ENCODE measurements at regions not wholly inside any gene's neighbourhood (a gene's known extent, or its start where the extent isn't known, plus 50 kb on each side); places are given as distances from the start of the nearest gene placed in this dataset.

DNA sequence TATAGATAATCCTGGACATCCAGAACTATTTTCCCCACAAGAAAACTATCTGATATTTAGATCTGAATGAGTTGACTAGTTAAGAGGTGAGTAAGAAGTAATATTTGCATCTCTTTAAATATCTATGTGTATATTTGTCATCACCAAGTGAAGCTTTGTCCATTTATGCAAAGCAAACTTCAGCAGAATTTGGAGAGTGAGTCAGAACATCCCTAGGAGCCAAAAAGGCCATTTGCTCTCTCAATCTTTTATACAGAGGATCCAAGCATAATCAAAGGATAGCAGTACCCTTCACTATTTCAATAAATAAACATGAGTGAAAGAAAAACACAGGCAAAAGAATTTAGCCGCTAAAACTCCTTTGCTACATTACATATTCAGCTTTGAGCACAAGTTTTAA, 454.4 kb downstream of the NR2F1-AS1 start:
- no peak for TF ChIP-seq POLR2AphosphoS5 (IDR thresholded peaks at IDR 0.05; ENCODE audit: insufficient read depth, low read depth, low read length)
- no peak for TF ChIP-seq JUN (IDR thresholded peaks at IDR 0.05; ENCODE audit: borderline replicate concordance, insufficient read depth, insufficient read length, low read depth)
- no peak for TF ChIP-seq GATA2 (IDR thresholded peaks at IDR 0.05; ENCODE audit: insufficient read depth, insufficient read length, low read depth, low read length)
- TF ChIP-seq CTCF (IDR thresholded peaks at IDR 0.05; ENCODE audit: extremely low read depth in 1 of 2, insufficient read depth in 1 of 2, low read depth in 1 of 2, low read length in 2 of 2) = no peak
- Histone ChIP-seq H4K20me1 (replicated peaks; ENCODE audit: control insufficient read depth, extremely low read depth, insufficient read depth, low read length) (no peaks in the 10 kb centered on the region), H3K9me3 (replicated peaks; ENCODE audit: control insufficient read depth, insufficient read depth, low read length) (no peaks in the 10 kb centered on the region), H3K4me3 (replicated peaks in 1 of 3; ENCODE audit: insufficient read depth in 1 of 3, low read depth in 1 of 3, low read length in 3 of 3) (no peak overlapping the region), H3K9ac (replicated peaks; ENCODE audit: extremely low read depth, insufficient read depth, low read length) (no peak overlapping the region), H3K79me2 (ENCODE audit: control insufficient read depth, insufficient read depth, low read length) (no peaks in the 10 kb centered on the region), H2AFZ (ENCODE audit: low read depth, low read length) (no peak overlapping the region), H3K27me3 (ENCODE audit: control insufficient read depth in 2 of 2, insufficient read depth in 2 of 2, low read length in 2 of 2) (no peaks in the 10 kb centered on the region), H3K36me3 (ENCODE audit: control insufficient read depth in 2 of 2, extremely low read depth in 1 of 2, insufficient read depth in 2 of 2, low read length in 2 of 2) (no peaks in the 10 kb centered on the region), H3K4me2 (ENCODE audit: insufficient read depth, low read length) (no peak overlapping the region), H3K4me1 (ENCODE audit: control insufficient read depth, extremely low read depth, insufficient read depth, low read length) (no peaks in the 10 kb centered on the region), H3K27ac (ENCODE audit: insufficient read depth, low read depth, low read length) (no peak overlapping the region), H3K9me1 (replicated peaks; ENCODE audit: control insufficient read depth, extremely low read depth, insufficient read depth, low read length) (no peaks in the 10 kb centered on the region)
- CTCF ChIA-PET = interaction anchor here (0.7 to 1.1 kb wide), 4 partner anchors 12 to 325 kb away, joined by 3 read pairs; no protein-coding TSS in a partner anchor
- POLR2A ChIA-PET = interaction anchor here (1.0 kb wide), 1 partner anchor 28 kb away, joined by 3 read pairs; no protein-coding TSS in a partner anchor
- dilution Hi-C loops (cut with MboI; ENCODE audit: extremely low pct_ligation_motif_present, low sequenced_read_pairs) = no loop called here
- FAIRE-seq = peak; percentile 63
- DNase-seq (ENCODE audit: low read depth, low spot score) = no peak
- intact Hi-C loops (cut with micrococcal nuclease) = no loop called here
- BruUV-seq (replicated peaks) = no TSS peak

GRCh38 chr5:93123127-93123526, 457.9 kb downstream of the NR2F1-AS1 start:
- no peak for FAIRE-seq
- TF ChIP-seq, protein P1, sequence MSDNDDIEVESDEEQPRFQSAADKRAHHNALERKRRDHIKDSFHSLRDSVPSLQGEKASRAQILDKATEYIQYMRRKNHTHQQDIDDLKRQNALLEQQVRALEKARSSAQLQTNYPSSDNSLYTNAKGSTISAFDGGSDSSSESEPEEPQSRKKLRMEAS (IDR thresholded peaks at IDR 0.05; ENCODE audit: insufficient read depth, insufficient read length) = no peak
- TF ChIP-seq GATA2 (IDR thresholded peaks at IDR 0.05; ENCODE audit: insufficient read depth, insufficient read length, low read depth, low read length) = no peak
- no peak for TF ChIP-seq MYC (IDR thresholded peaks at IDR 0.05; ENCODE audit: low read depth, low read length)
- TF ChIP-seq POLR2A (IDR thresholded peaks at IDR 0.05; ENCODE audit: low read depth, low read length) = no peak
- TF ChIP-seq EZH2 (IDR thresholded peaks at IDR 0.05; ENCODE audit: borderline replicate concordance, low read depth, low read length, severe bottlenecking) = no peak
- no peak for TF ChIP-seq JUN (IDR thresholded peaks at IDR 0.05; ENCODE audit: borderline replicate concordance, insufficient read depth, insufficient read length, low read depth)
- TF ChIP-seq FOS (IDR thresholded peaks at IDR 0.05; ENCODE audit: borderline replicate concordance, insufficient read depth, low read length) = no peak
- no peak for TF ChIP-seq CTCF (IDR thresholded peaks at IDR 0.05; ENCODE audit: extremely low read depth in 1 of 2, insufficient read depth in 1 of 2, low read depth in 1 of 2, low read length in 2 of 2)
- TF ChIP-seq POLR2AphosphoS5 (IDR thresholded peaks at IDR 0.05; ENCODE audit: insufficient read depth, low read depth, low read length) = no peak
- Histone ChIP-seq H3K4me2 (ENCODE audit: insufficient read depth, low read length) (no peak overlapping the region), H3K4me3 (replicated peaks in 1 of 3; ENCODE audit: insufficient read depth in 1 of 3, low read depth in 1 of 3, low read length in 3 of 3) (no peak overlapping the region), H3K79me2 (ENCODE audit: control insufficient read depth, insufficient read depth, low read length) (no peaks in the 10 kb centered on the region), H3K27me3 (ENCODE audit: control insufficient read depth in 2 of 2, insufficient read depth in 2 of 2, low read length in 2 of 2) (no peaks in the 10 kb centered on the region), H3K9me3 (replicated peaks; ENCODE audit: control insufficient read depth, insufficient read depth, low read length) (no peaks in the 10 kb centered on the region), H3K9ac (replicated peaks; ENCODE audit: extremely low read depth, insufficient read depth, low read length) (no peak overlapping the region), H3K4me1 (ENCODE audit: control insufficient read depth, extremely low read depth, insufficient read depth, low read length) (peaks cover 6% of the 10 kb centered on the region), H3K36me3 (ENCODE audit: control insufficient read depth in 2 of 2, extremely low read depth in 1 of 2, insufficient read depth in 2 of 2, low read length in 2 of 2) (no peaks in the 10 kb centered on the region), H4K20me1 (replicated peaks; ENCODE audit: control insufficient read depth, extremely low read depth, insufficient read depth, low read length) (no peaks in the 10 kb centered on the region), H3K27ac (ENCODE audit: insufficient read depth, low read depth, low read length) (no peak overlapping the region), H3K9me1 (replicated peaks; ENCODE audit: control insufficient read depth, extremely low read depth, insufficient read depth, low read length) (no peaks in the 10 kb centered on the region), H2AFZ (ENCODE audit: low read depth, low read length) (no peak overlapping the region)
- ChIA-PET POLR2A (no interaction called here), CTCF (interaction anchor here (1.0 to 1.2 kb wide), 2 partner anchors 19 to 29 kb away, joined by 3 read pairs; no protein-coding TSS in a partner anchor)
- dilution Hi-C loops (cut with MboI; ENCODE audit: extremely low pct_ligation_motif_present, low sequenced_read_pairs) = no loop called here
- intact Hi-C loops (cut with micrococcal nuclease) = no loop called here
- no peak for DNase-seq (ENCODE audit: low read depth, low spot score)
- no TSS peak for BruUV-seq (replicated peaks)

Measured in endothelial cell of umbilical vein (primary cell).